ENCODE measurements at regions not wholly inside any gene's neighbourhood (a gene's known extent, or its start where the extent isn't known, plus 50 kb on each side); places are given as distances from the start of the nearest gene placed in this dataset.

DNA sequence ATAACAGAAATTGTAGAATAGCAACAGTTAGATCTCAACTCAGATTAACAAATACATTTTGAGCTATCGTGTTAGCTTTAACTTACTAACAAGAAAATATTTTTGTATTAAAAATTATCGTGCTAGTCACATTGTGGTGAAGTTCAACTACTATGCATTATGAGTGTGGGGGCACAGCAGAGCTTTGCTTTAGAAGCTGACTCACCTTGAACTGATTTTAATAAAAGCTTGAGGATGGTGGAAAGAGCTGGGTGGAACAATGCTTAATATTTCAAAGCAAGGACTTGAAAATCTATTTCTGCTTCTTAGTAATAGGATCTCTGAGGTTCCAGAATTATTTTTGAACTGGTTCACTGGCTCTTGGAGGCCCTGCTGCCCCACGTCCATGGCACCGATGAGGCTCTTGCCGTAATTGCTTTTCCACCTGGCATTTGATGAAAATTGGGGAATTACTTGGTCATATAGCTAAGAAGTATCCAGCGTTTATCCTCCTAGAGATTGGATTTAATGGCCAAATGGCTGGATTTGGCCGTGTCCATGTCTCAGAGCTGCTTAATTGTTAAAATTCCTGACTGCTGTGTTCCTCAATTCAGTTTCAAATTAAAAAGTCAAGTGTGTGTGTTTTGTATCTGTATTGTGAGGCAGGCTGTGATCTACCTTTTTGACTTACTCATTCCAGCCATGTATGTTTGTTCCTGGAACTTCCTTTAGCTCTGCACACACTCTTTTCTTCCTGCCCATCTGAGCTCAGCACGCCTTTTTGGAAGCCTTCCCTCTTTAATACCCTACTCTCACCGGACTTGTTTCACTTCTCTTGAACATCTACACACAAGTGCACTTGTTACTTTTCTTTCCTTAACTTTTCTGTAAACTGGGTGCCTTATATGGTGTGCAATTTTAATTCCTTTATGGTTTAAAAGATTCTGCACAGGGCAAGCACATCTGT lies 66.6 kb upstream of the LIMCH1 start:
- TF ChIP-seq, protein P1, sequence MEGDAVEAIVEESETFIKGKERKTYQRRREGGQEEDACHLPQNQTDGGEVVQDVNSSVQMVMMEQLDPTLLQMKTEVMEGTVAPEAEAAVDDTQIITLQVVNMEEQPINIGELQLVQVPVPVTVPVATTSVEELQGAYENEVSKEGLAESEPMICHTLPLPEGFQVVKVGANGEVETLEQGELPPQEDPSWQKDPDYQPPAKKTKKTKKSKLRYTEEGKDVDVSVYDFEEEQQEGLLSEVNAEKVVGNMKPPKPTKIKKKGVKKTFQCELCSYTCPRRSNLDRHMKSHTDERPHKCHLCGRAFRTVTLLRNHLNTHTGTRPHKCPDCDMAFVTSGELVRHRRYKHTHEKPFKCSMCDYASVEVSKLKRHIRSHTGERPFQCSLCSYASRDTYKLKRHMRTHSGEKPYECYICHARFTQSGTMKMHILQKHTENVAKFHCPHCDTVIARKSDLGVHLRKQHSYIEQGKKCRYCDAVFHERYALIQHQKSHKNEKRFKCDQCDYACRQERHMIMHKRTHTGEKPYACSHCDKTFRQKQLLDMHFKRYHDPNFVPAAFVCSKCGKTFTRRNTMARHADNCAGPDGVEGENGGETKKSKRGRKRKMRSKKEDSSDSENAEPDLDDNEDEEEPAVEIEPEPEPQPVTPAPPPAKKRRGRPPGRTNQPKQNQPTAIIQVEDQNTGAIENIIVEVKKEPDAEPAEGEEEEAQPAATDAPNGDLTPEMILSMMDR (IDR thresholded peaks at IDR 0.05) = no peak
- no peak for TF ChIP-seq EZH2 (IDR thresholded peaks at IDR 0.05; ENCODE audit: borderline replicate concordance, insufficient read depth, low read depth, low read length, poor library complexity, severe bottlenecking)
- H3K9me3 Mint-ChIP-seq (ENCODE audit: insufficient read depth) = no peaks in the 10 kb centered on the region
- no peaks in the 10 kb centered on the region for H3K36me3 ChIP-seq (replicated peaks in 1 of 2; ENCODE audit: control extremely low read depth in 1 of 2, control insufficient read depth in 1 of 2, extremely low read depth in 1 of 2, insufficient read depth in 2 of 2, low read length in 1 of 2)

DNA sequence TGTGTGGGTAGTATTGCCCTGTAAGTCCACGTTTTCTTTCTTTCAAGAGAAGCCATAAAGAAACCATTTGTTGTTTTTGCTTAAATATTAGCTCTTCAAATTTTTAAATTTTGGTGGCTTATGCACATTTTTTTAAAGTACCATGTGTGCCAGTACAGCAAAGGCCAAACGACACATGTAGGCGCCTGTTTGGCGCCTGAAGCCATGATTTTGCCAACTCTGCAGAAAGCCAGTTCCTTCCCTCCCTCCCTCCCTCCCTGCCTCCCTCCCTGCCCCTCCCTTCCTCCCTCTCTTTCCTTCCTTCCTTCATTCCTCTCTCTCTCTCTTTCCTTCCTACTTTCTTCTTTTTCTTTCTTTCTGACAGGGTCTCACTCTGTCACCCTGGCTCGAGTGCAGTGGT lies 65.9 kb upstream of the LIMCH1 start:
- Mint-ChIP-seq H3K4me3 (no peak overlapping the region), H3K4me1 (no peaks in the 10 kb centered on the region), H3K27ac (no peak overlapping the region), H3K27me3 (peaks cover 7% of the 10 kb centered on the region), H3K9me3 (ENCODE audit: insufficient read depth) (no peaks in the 10 kb centered on the region)
- intact Hi-C loops (cut with micrococcal nuclease) = no loop called here
- peaks cover 0 to 1% (median 0%) of the 10 kb centered on the region in 3 donors for H3K9me3 ChIP-seq (ENCODE audit: control extremely low read depth in 1 of 3, control insufficient read depth in 2 of 3, insufficient read depth in 1 of 3, low read length in 2 of 3)
- 83% methylated on average over 1 of the region's 5 CpGs for WGBS (ENCODE audit: insufficient coverage)
- no peak overlapping the region for H3K4me3 ChIP-seq (ENCODE audit: control extremely low read depth in 1 of 5, extremely low read depth in 1 of 5, insufficient read depth in 1 of 5, low read depth in 2 of 5, low read length in 4 of 5)
- peaks cover 0 to 3% (median 0%) of the 10 kb centered on the region in 4 experiments for H3K27me3 ChIP-seq (replicated peaks in 1 of 4; ENCODE audit: control extremely low read depth in 1 of 4, control insufficient read depth in 3 of 4, insufficient read depth in 4 of 4, low read length in 3 of 4)
- ChIA-PET POLR2A (no interaction called here), CTCF (no interaction called here)
- TF ChIP-seq, protein P1 (IDR thresholded peaks at IDR 0.05) = no peak
- TF ChIP-seq EZH2 (IDR thresholded peaks at IDR 0.05; ENCODE audit: borderline replicate concordance, insufficient read depth, low read depth, low read length, poor library complexity, severe bottlenecking) = no peak
- ATAC-seq (ENCODE audit: low read depth) (no peak), DNase-seq (no peak)
- H4K20me1 ChIP-seq (ENCODE audit: control insufficient read depth, insufficient read depth, low read length, poor library complexity, severe bottlenecking) = no peaks in the 10 kb centered on the region
- no peak overlapping the region for H3K4me2 ChIP-seq (replicated peaks; ENCODE audit: low read depth, low read length, poor library complexity, severe bottlenecking)
- no peaks in the 10 kb centered on the region for H3K36me3 ChIP-seq (replicated peaks in 1 of 2; ENCODE audit: control extremely low read depth in 1 of 2, control insufficient read depth in 1 of 2, extremely low read depth in 1 of 2, insufficient read depth in 2 of 2, low read length in 1 of 2)
- no peak overlapping the region for H3K27ac ChIP-seq (ENCODE audit: low read length in 2 of 2)
- H3K9ac ChIP-seq (ENCODE audit: low read length) = no peak overlapping the region
- H2AFZ ChIP-seq (ENCODE audit: insufficient read depth, low read depth, low read length, poor library complexity, severe bottlenecking) = no peak overlapping the region
- H3K4me1 ChIP-seq (ENCODE audit: control insufficient read depth in 2 of 2, insufficient read depth in 2 of 2, low read length in 2 of 2) = no peaks in the 10 kb centered on the region
- no peaks in the 10 kb centered on the region for H3K79me2 ChIP-seq (ENCODE audit: control insufficient read depth, insufficient read depth, low read length)

More for the DNA sequence above, 66.6 kb upstream of the LIMCH1 start:
- no peak overlapping the region for H2AFZ ChIP-seq (ENCODE audit: insufficient read depth, low read depth, low read length, poor library complexity, severe bottlenecking)
- peaks cover 0 to 1% (median 0%) of the 10 kb centered on the region in 3 donors for H3K9me3 ChIP-seq (ENCODE audit: control extremely low read depth in 1 of 3, control insufficient read depth in 2 of 3, insufficient read depth in 1 of 3, low read length in 2 of 3)
- peaks cover 7% of the 10 kb centered on the region for H3K27me3 Mint-ChIP-seq
- H3K4me3 ChIP-seq (ENCODE audit: control extremely low read depth in 1 of 5, extremely low read depth in 1 of 5, insufficient read depth in 1 of 5, low read depth in 2 of 5, low read length in 4 of 5) = no peak overlapping the region
- no peaks in the 10 kb centered on the region for H3K79me2 ChIP-seq (ENCODE audit: control insufficient read depth, insufficient read depth, low read length)
- no peaks in the 10 kb centered on the region for H3K4me1 ChIP-seq (ENCODE audit: control insufficient read depth in 2 of 2, insufficient read depth in 2 of 2, low read length in 2 of 2)
- H4K20me1 ChIP-seq (ENCODE audit: control insufficient read depth, insufficient read depth, low read length, poor library complexity, severe bottlenecking) = no peaks in the 10 kb centered on the region
- CTCF ChIA-PET = no interaction called here
- peaks cover 0 to 3% (median 0%) of the 10 kb centered on the region in 4 experiments for H3K27me3 ChIP-seq (replicated peaks in 1 of 4; ENCODE audit: control extremely low read depth in 1 of 4, control insufficient read depth in 3 of 4, insufficient read depth in 4 of 4, low read length in 3 of 4)
- ATAC-seq (ENCODE audit: low read depth) (no peak), DNase-seq (no peak)
- POLR2A ChIA-PET = no interaction called here
- WGBS (ENCODE audit: insufficient coverage) = 98% methylated on average over 4 of the region's 9 CpGs
- intact Hi-C loops (cut with micrococcal nuclease) = no loop called here
- no peak overlapping the region for H3K9ac ChIP-seq (ENCODE audit: low read length)
- no peak overlapping the region for H3K4me2 ChIP-seq (replicated peaks; ENCODE audit: low read depth, low read length, poor library complexity, severe bottlenecking)
- no peak overlapping the region for H3K27ac Mint-ChIP-seq
- no peaks in the 10 kb centered on the region for H3K4me1 Mint-ChIP-seq
- no peak overlapping the region for H3K4me3 Mint-ChIP-seq
- no peak overlapping the region for H3K27ac ChIP-seq (ENCODE audit: low read length in 2 of 2)

Data from B cell (primary cell).